Caco-2 (cell line): ENCODE measurements at regions not wholly inside any gene's neighbourhood (a gene's known extent, or its start where the extent isn't known, plus 50 kb on each side); places are given as distances from the start of the nearest gene placed in this dataset.

Experiments
- BruUV-seq: library from RNA; stranded (reverse); fragments of 400-500 nt; replicated peaks from 2 replicates; lab custom pipeline; 2021; lab: Mats Ljungman, UMichigan
- CTCF ChIA-PET: fragments of 300-600 bp; sonication (Branson Sonifier 250); formaldehyde crosslinking; loops from one replicate; lab custom pipeline; 2022; ENCODE audit warnings: antibody characterized with exemption; lab: Charles Lee
- POLR2A ChIA-PET: fragments of 300-600 bp; sonication (Branson Sonifier 250); formaldehyde crosslinking; loops from one replicate; lab custom pipeline; 2022; ENCODE audit warnings: antibody characterized with exemption; lab: Charles Lee
- DNase-seq, 2 experiments: peaks; one replicate each; pipeline versions ENCODE4 v3.0.0 to v3.0.0-alpha.2; 2020 to 2022
- H3K27me3 ChIP-seq: replicated peaks from 2 replicates; pipeline ENCODE4 v1.6.0; 2011; ENCODE audit warnings: low read length; ENCODE audit not compliant: control insufficient read depth, insufficient read depth
- H3K36me3 ChIP-seq: 2 replicates; pipeline ENCODE4 v1.5.1; 2011; ENCODE audit warnings: low read length; ENCODE audit not compliant: control insufficient read depth, insufficient read depth
- H3K4me1 ChIP-seq: fragments of 250-450 bp; sonication (Bioruptor Pico); 2 replicates; pipeline ENCODE4 v1.5.1; 2020; ENCODE audit warnings: mild to moderate bottlenecking
- H3K4me3 ChIP-seq: 2 replicates; pipeline ENCODE4 v1.5.1; 2011; ENCODE audit warnings: low read depth, mild to moderate bottlenecking, control low read depth, low read length
- H3K9me3 ChIP-seq: fragments of 250-450 bp; sonication (Bioruptor Pico); 2 replicates; pipeline ENCODE4 v1.5.1; 2020; ENCODE audit warnings: mild to moderate bottlenecking, moderate library complexity
- H3K27ac Mint-ChIP-seq: one replicate; pipeline ENCODE4 v1.8.0; 2022; ENCODE audit warnings: mixed read lengths; ENCODE audit not compliant: unreplicated experiment
- H3K27me3 Mint-ChIP-seq: one replicate; pipeline ENCODE4 v1.8.0; 2022; ENCODE audit warnings: mixed read lengths; ENCODE audit not compliant: insufficient read depth, unreplicated experiment
- H3K36me3 Mint-ChIP-seq: one replicate; pipeline ENCODE4 v1.8.0; 2022; ENCODE audit warnings: mild to moderate bottlenecking, mixed read lengths; ENCODE audit not compliant: insufficient read depth, unreplicated experiment
- H3K4me1 Mint-ChIP-seq: one replicate; pipeline ENCODE4 v1.8.0; 2022; ENCODE audit warnings: low read depth, mixed read lengths; ENCODE audit not compliant: unreplicated experiment
- H3K4me3 Mint-ChIP-seq: one replicate; pipeline ENCODE4 v1.8.0; 2022; ENCODE audit warnings: mild to moderate bottlenecking, moderate library complexity, mixed read lengths; ENCODE audit not compliant: unreplicated experiment
- H3K9me3 Mint-ChIP-seq: one replicate; pipeline ENCODE4 v1.8.0; 2022; ENCODE audit warnings: mixed read lengths; ENCODE audit not compliant: unreplicated experiment
- intact Hi-C: fragments of 100-400 bp; cut with micrococcal nuclease; formaldehyde crosslinking; loops from one replicate; pipeline ENCODE4 v1.10.0; 2022; ENCODE audit not compliant: unreplicated experiment
- TF ChIP-seq, protein P1 (sequence below), 2 experiments: fragments of 200-600 bp in 1 of 2; IDR thresholded peaks; 1 replicate in 1 of 2; 2 replicates in 1 of 2; pipeline versions ENCODE4 v1.5.1 to v1.8.0; 2011 to 2022; ENCODE audit warnings: antibody characterized with exemption in 1 of 2, control low read depth in 1 of 2, inconsistent platforms in 1 of 2, low read depth in 1 of 2, low read length in 1 of 2, mild to moderate bottlenecking in 1 of 2, moderate library complexity in 1 of 2; ENCODE audit not compliant: insufficient read depth in 1 of 2, severe bottlenecking in 1 of 2, unreplicated experiment in 1 of 2

DNA sequence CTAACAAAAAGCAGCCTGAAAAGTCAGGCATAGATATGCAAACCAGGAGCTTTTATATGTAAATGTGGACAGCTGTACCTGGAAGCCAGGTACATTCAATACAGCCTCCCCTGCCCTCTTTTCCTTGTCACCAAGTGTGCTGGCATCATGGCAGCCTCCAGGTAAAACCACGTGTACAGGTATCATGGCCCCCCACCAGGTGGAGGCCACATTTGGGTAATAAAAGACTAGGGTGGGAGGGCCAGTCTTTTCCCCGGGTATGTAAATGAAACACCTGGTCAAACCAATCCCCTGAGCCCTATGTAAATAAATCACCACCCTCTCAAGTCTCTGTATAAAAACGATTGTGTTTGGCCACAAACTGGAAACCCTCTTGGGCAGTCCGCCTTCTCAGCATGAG is 226.4 kb upstream of the GOT2 start:
- Histone ChIP-seq H3K4me1 (no peaks in the 10 kb centered on the region), H3K27me3 (no peaks in the 10 kb centered on the region), H3K9me3 (no peaks in the 10 kb centered on the region; the same call in 1 of the 2 replicates), H3K36me3 (no peaks in the 10 kb centered on the region), H3K4me3 (no peak overlapping the region)
- POLR2A ChIA-PET = interaction anchor here (0.5 kb wide), 1 partner anchor 145 kb away, joined by 3 read pairs; no protein-coding TSS in a partner anchor
- H3K9me3 Mint-ChIP-seq = no peaks in the 10 kb centered on the region
- H3K4me1 Mint-ChIP-seq = no peaks in the 10 kb centered on the region
- intact Hi-C loops = no loop called here
- no peak for DNase-seq
- TF ChIP-seq, protein P1, sequence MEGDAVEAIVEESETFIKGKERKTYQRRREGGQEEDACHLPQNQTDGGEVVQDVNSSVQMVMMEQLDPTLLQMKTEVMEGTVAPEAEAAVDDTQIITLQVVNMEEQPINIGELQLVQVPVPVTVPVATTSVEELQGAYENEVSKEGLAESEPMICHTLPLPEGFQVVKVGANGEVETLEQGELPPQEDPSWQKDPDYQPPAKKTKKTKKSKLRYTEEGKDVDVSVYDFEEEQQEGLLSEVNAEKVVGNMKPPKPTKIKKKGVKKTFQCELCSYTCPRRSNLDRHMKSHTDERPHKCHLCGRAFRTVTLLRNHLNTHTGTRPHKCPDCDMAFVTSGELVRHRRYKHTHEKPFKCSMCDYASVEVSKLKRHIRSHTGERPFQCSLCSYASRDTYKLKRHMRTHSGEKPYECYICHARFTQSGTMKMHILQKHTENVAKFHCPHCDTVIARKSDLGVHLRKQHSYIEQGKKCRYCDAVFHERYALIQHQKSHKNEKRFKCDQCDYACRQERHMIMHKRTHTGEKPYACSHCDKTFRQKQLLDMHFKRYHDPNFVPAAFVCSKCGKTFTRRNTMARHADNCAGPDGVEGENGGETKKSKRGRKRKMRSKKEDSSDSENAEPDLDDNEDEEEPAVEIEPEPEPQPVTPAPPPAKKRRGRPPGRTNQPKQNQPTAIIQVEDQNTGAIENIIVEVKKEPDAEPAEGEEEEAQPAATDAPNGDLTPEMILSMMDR (IDR thresholded peaks at IDR 0.05; ENCODE audit: insufficient read depth in 1 of 2, low read depth in 1 of 2, low read length in 1 of 2, severe bottlenecking in 1 of 2, unreplicated experiment in 1 of 2) = no peak
- no peak overlapping the region for H3K27ac Mint-ChIP-seq
- H3K36me3 Mint-ChIP-seq = no peaks in the 10 kb centered on the region
- CTCF ChIA-PET = no interaction called here
- no peak overlapping the region for H3K4me3 Mint-ChIP-seq
- BruUV-seq = no TSS peak
- peaks cover 3% of the 10 kb centered on the region for H3K27me3 Mint-ChIP-seq

DNA sequence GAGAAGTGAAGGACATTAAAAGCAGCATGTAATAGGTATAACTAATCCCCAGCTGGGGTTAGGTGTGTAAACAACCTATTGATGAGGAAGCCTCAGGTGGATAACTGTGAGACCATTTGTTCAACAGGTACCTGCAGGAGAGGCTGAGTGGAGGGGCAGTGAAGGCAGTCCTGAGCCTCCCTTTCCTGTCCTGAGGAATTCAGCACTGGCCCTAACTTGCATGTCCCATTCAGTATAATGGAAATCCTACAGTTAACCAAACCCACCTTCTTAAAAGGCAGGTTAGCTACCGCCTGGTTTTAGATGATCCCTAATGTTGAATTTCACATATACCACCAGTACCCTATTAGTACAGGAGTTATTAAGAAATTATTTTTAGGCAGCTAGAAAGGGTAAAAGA is 225.9 kb upstream of the GOT2 start:
- CTCF ChIA-PET = no interaction called here
- Mint-ChIP-seq H3K36me3 (no peaks in the 10 kb centered on the region), H3K27ac (no peak overlapping the region), H3K9me3 (no peaks in the 10 kb centered on the region), H3K27me3 (peaks cover 3% of the 10 kb centered on the region), H3K4me3 (no peak overlapping the region), H3K4me1 (no peaks in the 10 kb centered on the region)
- intact Hi-C loops = no loop called here
- no peaks in the 10 kb centered on the region; the same call in 1 of the 2 replicates for H3K9me3 ChIP-seq
- no peaks in the 10 kb centered on the region for H3K27me3 ChIP-seq
- H3K36me3 ChIP-seq = no peaks in the 10 kb centered on the region
- no peaks in the 10 kb centered on the region for H3K4me1 ChIP-seq
- POLR2A ChIA-PET = no interaction called here
- no TSS peak for BruUV-seq
- no peak overlapping the region for H3K4me3 ChIP-seq
- no peak for DNase-seq
- TF ChIP-seq, protein P1 (IDR thresholded peaks at IDR 0.05; ENCODE audit: insufficient read depth in 1 of 2, low read depth in 1 of 2, low read length in 1 of 2, severe bottlenecking in 1 of 2, unreplicated experiment in 1 of 2) = no peak

DNA sequence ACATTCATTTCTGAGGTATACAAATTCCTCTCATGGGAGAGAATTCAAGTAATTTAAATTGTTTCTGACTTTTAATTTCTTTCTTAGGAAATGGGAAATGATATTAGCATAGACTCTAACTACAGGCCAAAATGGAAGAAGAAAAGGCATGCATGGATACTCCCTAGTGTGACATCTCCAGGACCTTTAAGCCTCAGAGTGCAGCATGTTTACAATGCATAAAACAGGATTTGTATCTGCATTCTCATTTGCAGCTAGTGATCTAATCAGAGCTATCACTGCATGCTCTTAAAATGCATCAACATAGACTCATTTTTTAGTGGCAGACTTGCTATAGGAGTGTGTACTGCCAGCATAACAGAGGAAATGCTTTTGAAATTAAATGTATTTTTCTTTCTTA is 224.6 kb upstream of the GOT2 start:
- H3K4me1 Mint-ChIP-seq = no peaks in the 10 kb centered on the region
- no peaks in the 10 kb centered on the region for H3K36me3 Mint-ChIP-seq
- BruUV-seq = no TSS peak
- no peaks in the 10 kb centered on the region for H3K4me1 ChIP-seq
- H3K4me3 ChIP-seq = no peak overlapping the region
- H3K36me3 ChIP-seq = no peaks in the 10 kb centered on the region
- intact Hi-C loops = no loop called here
- no peaks in the 10 kb centered on the region for H3K27me3 ChIP-seq
- no peaks in the 10 kb centered on the region; the same call in 1 of the 2 replicates for H3K9me3 ChIP-seq
- no peak overlapping the region for H3K27ac Mint-ChIP-seq
- TF ChIP-seq, protein P1 (IDR thresholded peaks at IDR 0.05; ENCODE audit: insufficient read depth in 1 of 2, low read depth in 1 of 2, low read length in 1 of 2, severe bottlenecking in 1 of 2, unreplicated experiment in 1 of 2) = no peak
- H3K4me3 Mint-ChIP-seq = no peak overlapping the region
- DNase-seq = no peak
- peaks cover 3% of the 10 kb centered on the region for H3K27me3 Mint-ChIP-seq
- H3K9me3 Mint-ChIP-seq = no peaks in the 10 kb centered on the region
- ChIA-PET POLR2A (no interaction called here), CTCF (no interaction called here)
